ENCODE measurements at regions not wholly inside any gene's neighbourhood (a gene's known extent, or its start where the extent isn't known, plus 50 kb on each side); places are given as distances from the start of the nearest gene placed in this dataset.

DNA sequence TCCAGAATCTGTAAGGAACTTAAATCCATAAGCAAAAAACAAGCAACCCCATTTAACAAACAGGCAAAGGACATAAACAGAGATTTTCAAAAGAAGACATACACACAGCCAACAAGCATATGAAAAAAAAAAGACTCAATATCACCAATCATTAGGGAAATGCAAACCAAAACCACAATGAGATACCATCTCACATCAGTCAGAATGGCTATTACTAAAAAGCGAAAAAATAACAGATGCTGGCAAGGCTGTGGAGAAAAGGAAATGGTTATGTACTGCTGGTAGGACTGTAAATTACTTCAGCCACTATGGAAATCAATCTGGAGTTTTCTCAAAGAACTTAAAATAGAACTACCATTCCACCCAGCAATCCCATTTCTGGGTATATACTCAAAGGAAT is 156.8 kb upstream of the RADX start:
- no peak for TF ChIP-seq POLR2A (IDR thresholded peaks at IDR 0.05)
- TF ChIP-seq, protein P1, sequence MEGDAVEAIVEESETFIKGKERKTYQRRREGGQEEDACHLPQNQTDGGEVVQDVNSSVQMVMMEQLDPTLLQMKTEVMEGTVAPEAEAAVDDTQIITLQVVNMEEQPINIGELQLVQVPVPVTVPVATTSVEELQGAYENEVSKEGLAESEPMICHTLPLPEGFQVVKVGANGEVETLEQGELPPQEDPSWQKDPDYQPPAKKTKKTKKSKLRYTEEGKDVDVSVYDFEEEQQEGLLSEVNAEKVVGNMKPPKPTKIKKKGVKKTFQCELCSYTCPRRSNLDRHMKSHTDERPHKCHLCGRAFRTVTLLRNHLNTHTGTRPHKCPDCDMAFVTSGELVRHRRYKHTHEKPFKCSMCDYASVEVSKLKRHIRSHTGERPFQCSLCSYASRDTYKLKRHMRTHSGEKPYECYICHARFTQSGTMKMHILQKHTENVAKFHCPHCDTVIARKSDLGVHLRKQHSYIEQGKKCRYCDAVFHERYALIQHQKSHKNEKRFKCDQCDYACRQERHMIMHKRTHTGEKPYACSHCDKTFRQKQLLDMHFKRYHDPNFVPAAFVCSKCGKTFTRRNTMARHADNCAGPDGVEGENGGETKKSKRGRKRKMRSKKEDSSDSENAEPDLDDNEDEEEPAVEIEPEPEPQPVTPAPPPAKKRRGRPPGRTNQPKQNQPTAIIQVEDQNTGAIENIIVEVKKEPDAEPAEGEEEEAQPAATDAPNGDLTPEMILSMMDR (IDR thresholded peaks at IDR 0.05 in 4 of 5, conservative IDR thresholded peaks at IDR 0.05 in 1 of 5), result no peak
